ENCODE measurements at regions not wholly inside any gene's neighbourhood (a gene's known extent, or its start where the extent isn't known, plus 50 kb on each side); places are given as distances from the start of the nearest gene placed in this dataset.

DNA sequence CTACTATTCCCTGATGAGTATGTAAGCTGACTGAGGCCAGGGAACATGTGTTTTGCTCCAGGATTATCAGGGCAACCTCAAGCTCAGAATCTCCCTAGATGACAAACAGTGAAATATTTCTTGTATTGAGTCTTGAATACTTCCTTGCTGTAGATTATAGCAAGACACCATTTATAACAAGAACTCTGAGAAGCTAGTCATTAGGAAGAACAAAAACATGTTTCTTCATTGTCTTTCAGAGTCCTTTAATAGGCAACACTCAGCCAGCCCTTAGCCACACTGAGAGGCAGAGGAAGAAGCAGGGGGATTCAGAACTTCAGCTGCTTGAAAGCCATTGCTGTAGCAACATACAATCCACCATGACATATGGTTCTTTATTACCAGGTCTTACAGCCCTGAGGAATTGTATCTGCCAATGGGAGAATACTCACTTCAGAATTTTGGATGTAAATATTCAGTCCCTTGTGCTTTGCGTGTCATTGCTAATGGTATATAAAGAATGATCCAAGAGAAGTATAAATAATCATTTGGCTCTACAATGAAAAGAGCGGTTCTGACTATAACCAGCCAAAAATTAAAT, 117.5 kb upstream of the NCKAP5 start:
- TF ChIP-seq EZH2phosphoT487 (IDR thresholded peaks at IDR 0.05; ENCODE audit: low read depth): no peak
- TF ChIP-seq, protein P1, sequence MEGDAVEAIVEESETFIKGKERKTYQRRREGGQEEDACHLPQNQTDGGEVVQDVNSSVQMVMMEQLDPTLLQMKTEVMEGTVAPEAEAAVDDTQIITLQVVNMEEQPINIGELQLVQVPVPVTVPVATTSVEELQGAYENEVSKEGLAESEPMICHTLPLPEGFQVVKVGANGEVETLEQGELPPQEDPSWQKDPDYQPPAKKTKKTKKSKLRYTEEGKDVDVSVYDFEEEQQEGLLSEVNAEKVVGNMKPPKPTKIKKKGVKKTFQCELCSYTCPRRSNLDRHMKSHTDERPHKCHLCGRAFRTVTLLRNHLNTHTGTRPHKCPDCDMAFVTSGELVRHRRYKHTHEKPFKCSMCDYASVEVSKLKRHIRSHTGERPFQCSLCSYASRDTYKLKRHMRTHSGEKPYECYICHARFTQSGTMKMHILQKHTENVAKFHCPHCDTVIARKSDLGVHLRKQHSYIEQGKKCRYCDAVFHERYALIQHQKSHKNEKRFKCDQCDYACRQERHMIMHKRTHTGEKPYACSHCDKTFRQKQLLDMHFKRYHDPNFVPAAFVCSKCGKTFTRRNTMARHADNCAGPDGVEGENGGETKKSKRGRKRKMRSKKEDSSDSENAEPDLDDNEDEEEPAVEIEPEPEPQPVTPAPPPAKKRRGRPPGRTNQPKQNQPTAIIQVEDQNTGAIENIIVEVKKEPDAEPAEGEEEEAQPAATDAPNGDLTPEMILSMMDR (IDR thresholded peaks at IDR 0.05; ENCODE audit: low read depth, low read length): no peak
- Histone ChIP-seq H3K36me3 (replicated peaks; ENCODE audit: low read depth, low read length) (no peaks in the 10 kb centered on the region), H3K9ac (ENCODE audit: low read length) (no peak overlapping the region), H2AFZ (ENCODE audit: low read depth, low read length) (no peak overlapping the region), H3K9me3 (ENCODE audit: insufficient read depth, low read length) (no peaks in the 10 kb centered on the region), H3K4me3 (ENCODE audit: low read length) (no peak overlapping the region), H3K27me3 (ENCODE audit: low read depth, low read length) (peaks cover 24% of the 10 kb centered on the region; the same call in 1 of the 2 replicates), H3K4me2 (ENCODE audit: low read length) (no peak overlapping the region), H3K4me1 (ENCODE audit: low read length) (no peaks in the 10 kb centered on the region), H3K27ac (ENCODE audit: low read length) (no peak overlapping the region), H3K79me2 (ENCODE audit: low read length) (no peaks in the 10 kb centered on the region), H4K20me1 (ENCODE audit: insufficient read depth, low read length) (no peaks in the 10 kb centered on the region)

DNA sequence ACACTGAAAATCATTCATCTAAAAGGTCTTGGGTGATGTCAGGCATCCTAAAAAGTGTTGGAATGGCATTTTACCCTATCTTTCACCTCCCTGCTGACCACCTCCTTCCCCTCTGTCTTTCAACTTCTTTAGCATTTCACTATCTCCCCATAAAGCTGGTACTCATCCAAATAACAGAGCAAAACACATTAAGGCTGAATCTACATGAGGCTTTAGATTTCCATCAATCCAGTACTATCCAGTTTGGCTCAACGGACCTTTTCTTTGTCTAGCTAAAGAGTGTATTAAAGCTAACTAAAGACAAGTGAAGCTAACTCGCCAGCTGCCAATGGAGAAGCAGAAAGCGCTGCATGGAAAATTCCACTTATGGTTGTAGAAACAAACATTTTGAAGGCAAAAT, 122.5 kb upstream of the NCKAP5 start:
- TF ChIP-seq EZH2phosphoT487 (IDR thresholded peaks at IDR 0.05; ENCODE audit: low read depth): no peak
- Histone ChIP-seq H3K27me3 (ENCODE audit: low read depth, low read length) (peaks cover 27% of the 10 kb centered on the region; the same call in 1 of the 2 replicates), H3K4me1 (ENCODE audit: low read length) (no peaks in the 10 kb centered on the region), H4K20me1 (ENCODE audit: insufficient read depth, low read length) (no peaks in the 10 kb centered on the region), H3K27ac (ENCODE audit: low read length) (no peak overlapping the region), H3K9ac (ENCODE audit: low read length) (no peak overlapping the region), H2AFZ (ENCODE audit: low read depth, low read length) (no peak overlapping the region), H3K9me3 (ENCODE audit: insufficient read depth, low read length) (no peaks in the 10 kb centered on the region), H3K4me3 (ENCODE audit: low read length) (no peak overlapping the region), H3K36me3 (replicated peaks; ENCODE audit: low read depth, low read length) (no peaks in the 10 kb centered on the region), H3K79me2 (ENCODE audit: low read length) (no peaks in the 10 kb centered on the region), H3K4me2 (ENCODE audit: low read length) (no peak overlapping the region)

DNA sequence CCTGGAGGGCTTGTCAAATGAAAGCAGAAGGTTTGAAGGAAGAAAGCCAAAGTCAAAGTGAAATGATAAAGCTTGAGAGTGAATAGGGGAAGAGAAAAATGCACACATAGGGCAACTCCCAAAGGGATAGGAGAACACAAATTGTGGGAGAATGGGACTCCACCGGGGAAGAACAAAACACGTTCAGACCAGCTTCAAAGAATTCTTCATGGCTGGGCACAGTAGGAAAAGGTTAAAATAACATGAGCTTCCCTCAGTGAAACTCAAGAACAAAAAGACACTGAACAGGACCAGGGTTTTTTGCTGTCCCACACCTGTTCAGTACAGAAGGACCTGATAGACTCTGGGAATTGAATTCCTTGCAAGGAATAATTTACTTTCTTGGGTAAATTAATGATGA, 123.1 kb upstream of the NCKAP5 start:
- Histone ChIP-seq H3K4me2 (ENCODE audit: low read length) (no peak overlapping the region), H3K27ac (ENCODE audit: low read length) (no peak overlapping the region), H3K4me3 (ENCODE audit: low read length) (no peak overlapping the region), H4K20me1 (ENCODE audit: insufficient read depth, low read length) (no peaks in the 10 kb centered on the region), H3K36me3 (replicated peaks; ENCODE audit: low read depth, low read length) (no peaks in the 10 kb centered on the region), H3K9ac (ENCODE audit: low read length) (no peak overlapping the region), H3K27me3 (ENCODE audit: low read depth, low read length) (peaks cover 22% of the 10 kb centered on the region; the same call in 1 of the 2 replicates), H3K4me1 (ENCODE audit: low read length) (no peaks in the 10 kb centered on the region), H3K9me3 (ENCODE audit: insufficient read depth, low read length) (no peaks in the 10 kb centered on the region), H3K79me2 (ENCODE audit: low read length) (no peaks in the 10 kb centered on the region), H2AFZ (ENCODE audit: low read depth, low read length) (no peak overlapping the region)
- TF ChIP-seq EZH2phosphoT487 (IDR thresholded peaks at IDR 0.05; ENCODE audit: low read depth): no peak
- TF ChIP-seq, protein P1 (IDR thresholded peaks at IDR 0.05; ENCODE audit: low read depth, low read length): no peak

DNA sequence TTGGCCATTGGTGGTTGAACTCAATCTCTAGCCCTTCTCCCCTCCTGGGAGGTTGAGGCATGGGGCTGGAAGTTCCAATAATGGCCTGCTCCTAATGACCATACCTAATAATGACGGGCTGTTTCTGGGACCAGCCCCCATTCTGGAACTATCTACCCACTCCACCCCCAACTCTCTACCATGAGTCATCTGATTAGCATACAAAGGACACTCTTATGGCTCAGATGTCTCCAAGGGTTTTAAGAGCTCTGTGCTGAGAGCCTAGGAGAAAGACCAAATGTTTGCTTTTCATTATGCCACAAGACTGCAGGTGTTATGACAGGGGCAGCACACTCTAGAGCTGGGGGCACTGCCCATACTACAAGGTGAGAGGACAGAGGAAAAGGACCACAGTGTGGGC, 137.0 kb upstream of the NCKAP5 start:
- Histone ChIP-seq H2AFZ (ENCODE audit: low read depth, low read length) (no peak overlapping the region), H3K9ac (ENCODE audit: low read length) (no peak overlapping the region), H3K79me2 (ENCODE audit: low read length) (no peaks in the 10 kb centered on the region), H3K27ac (ENCODE audit: low read length) (no peak overlapping the region), H3K4me3 (ENCODE audit: low read length) (no peak overlapping the region), H3K9me3 (ENCODE audit: insufficient read depth, low read length) (no peaks in the 10 kb centered on the region), H3K36me3 (replicated peaks; ENCODE audit: low read depth, low read length) (no peaks in the 10 kb centered on the region), H3K4me2 (ENCODE audit: low read length) (no peak overlapping the region), H3K27me3 (ENCODE audit: low read depth, low read length) (no peaks in the 10 kb centered on the region), H4K20me1 (ENCODE audit: insufficient read depth, low read length) (no peaks in the 10 kb centered on the region), H3K4me1 (ENCODE audit: low read length) (no peaks in the 10 kb centered on the region)
- TF ChIP-seq, protein P1 (IDR thresholded peaks at IDR 0.05; ENCODE audit: low read depth, low read length): no peak
- TF ChIP-seq EZH2phosphoT487 (IDR thresholded peaks at IDR 0.05; ENCODE audit: low read depth): no peak

Data from OCI-LY3 (cell line).